Retinal pigment epithelial cell (primary cell): ENCODE measurements at regions not wholly inside any gene's neighbourhood (a gene's known extent, or its start where the extent isn't known, plus 50 kb on each side); places are given as distances from the start of the nearest gene placed in this dataset.

Experiments
- DNase-seq: peaks from one replicate; pipeline ENCODE4 v3.0.0-alpha.2; 2010; ENCODE audit warnings: low read depth
- H3K4me3 ChIP-seq: 2 replicates; pipeline ENCODE4 v1.5.1; 2011; ENCODE audit warnings: mild to moderate bottlenecking, low read length, control low read depth, moderate library complexity
- TF ChIP-seq, protein P1 (sequence below): conservative IDR thresholded peaks from 2 replicates; pipeline ENCODE4 v1.5.1; 2011; ENCODE audit warnings: low read depth, low read length, control low read depth, inconsistent platforms

DNA sequence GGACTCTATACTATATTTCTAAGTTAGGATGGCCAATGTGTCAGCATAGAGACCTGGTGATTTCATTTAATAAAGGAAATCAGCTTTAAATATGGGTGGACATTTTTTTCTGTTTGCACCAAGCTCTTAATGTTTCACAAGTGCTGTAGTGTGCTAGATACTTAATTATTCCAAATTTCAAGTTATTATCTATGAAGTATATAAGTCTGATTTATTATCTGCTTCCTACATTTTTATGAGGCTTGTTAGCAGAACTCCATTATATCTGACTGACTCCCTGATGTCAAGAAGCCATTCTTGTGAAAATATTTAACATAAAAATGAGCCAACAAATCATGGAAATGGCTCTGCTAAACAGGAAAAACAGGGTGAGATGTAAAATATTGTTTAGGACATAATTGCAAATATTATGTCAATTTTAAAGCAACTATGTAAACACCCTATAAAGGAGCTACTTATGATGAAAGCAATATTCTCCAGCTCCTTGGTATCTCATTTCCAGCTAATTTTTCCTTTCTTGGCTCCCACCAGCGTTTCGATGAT lies 1415.2 kb downstream of the GATA3 start:
- no peak for DNase-seq
- TF ChIP-seq, protein P1, sequence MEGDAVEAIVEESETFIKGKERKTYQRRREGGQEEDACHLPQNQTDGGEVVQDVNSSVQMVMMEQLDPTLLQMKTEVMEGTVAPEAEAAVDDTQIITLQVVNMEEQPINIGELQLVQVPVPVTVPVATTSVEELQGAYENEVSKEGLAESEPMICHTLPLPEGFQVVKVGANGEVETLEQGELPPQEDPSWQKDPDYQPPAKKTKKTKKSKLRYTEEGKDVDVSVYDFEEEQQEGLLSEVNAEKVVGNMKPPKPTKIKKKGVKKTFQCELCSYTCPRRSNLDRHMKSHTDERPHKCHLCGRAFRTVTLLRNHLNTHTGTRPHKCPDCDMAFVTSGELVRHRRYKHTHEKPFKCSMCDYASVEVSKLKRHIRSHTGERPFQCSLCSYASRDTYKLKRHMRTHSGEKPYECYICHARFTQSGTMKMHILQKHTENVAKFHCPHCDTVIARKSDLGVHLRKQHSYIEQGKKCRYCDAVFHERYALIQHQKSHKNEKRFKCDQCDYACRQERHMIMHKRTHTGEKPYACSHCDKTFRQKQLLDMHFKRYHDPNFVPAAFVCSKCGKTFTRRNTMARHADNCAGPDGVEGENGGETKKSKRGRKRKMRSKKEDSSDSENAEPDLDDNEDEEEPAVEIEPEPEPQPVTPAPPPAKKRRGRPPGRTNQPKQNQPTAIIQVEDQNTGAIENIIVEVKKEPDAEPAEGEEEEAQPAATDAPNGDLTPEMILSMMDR, result no peak
- H3K4me3 ChIP-seq, result no peak overlapping the region

DNA sequence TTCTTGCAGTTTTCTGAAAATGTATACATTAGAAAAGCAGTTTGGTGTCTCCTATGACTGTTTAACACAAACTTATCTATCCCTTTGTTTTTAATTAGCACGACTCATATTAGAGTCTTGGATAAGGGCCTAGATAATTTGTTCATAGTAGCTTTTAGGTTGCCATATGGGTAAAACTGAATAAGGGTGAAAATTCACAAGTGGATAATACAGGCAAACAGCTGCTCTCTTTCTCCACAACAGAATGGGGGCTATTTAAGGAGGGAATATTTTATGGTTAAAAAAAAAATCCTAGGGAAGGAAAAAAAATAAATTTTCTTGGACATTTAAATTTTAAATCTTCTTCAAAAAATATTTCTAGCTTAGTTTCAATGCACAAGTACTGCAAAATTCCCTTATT lies 1416.1 kb downstream of the GATA3 start:
- no peak overlapping the region for H3K4me3 ChIP-seq
- TF ChIP-seq, protein P1, result no peak
- no peak for DNase-seq

DNA sequence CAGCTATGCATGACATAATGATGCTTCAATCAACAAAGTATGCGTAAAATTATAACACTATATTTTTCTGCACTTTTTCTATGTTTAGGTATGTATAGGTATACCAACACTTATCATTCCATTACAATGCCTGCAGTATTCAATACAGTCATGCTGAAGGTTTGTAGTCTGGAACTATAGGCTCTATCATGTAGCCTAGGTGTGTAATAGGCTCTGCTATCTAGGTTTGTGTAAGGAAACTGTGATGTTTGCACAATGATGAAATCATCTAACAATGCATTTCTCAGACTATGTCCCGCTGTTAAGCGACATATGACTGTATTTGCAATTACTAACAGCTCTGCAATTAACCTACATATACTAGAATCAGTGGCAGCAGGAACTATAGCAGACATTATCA lies 1447.5 kb downstream of the GATA3 start:
- no peak overlapping the region for H3K4me3 ChIP-seq
- TF ChIP-seq, protein P1, result no peak
- DNase-seq, result no peak

DNA sequence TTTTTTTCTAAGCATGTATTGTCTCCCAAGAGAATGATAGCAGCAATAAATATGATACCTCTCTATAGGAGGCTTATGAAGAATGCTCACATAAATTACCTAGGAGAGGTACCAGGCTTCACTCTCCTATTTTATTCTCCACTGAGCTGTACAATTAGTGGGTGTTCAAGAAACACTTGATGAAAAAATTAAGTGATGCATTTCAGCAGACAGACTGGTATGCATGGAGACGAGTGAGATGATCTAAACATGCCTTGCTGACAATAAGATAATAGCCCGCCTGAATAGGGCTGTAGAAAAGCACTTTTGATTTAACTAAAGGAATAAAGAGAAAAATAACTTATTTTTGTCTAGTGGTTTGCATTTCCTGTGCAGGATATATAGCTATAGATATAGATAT lies 1449.7 kb downstream of the GATA3 start:
- H3K4me3 ChIP-seq, result no peak overlapping the region
- TF ChIP-seq, protein P1, result no peak
- DNase-seq, result no peak

DNA sequence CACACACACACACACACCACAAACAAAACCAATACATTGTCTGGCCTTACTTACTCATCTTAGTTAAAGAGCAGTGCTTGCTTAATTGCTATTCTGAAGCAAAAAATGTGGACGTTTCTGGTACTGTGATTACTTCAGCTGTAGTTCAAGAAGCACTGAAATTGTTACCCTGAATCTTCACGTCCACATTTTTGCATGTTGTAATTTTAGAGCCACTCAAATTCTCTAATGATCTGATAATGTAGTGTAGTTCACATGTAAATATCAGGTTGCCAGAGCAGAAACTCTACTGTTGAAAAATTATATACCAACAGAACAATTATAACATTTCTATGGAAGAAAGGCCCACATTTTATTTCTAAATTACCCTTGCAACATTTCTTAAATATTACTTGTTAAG lies 1451.1 kb downstream of the GATA3 start:
- DNase-seq, result no peak
- H3K4me3 ChIP-seq, result no peak overlapping the region

DNA sequence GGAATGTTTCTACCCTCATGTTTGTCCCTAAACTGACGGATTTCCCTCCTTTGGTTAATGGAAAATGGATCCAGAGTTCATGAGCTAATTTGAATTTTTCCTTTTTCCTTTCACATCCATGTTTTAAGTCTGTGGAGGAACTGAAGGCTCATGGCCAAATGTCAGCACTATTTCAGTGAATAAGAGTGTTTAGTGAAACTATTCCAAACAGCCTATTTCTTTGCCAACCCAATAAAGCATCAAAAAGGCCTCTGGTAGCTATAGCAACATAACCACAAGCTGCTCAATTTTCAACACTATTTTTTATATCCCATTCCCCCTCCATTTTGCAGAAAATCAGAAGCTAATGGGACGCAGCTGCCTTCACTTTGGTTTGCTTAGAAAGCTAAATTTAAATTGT lies 1454.1 kb downstream of the GATA3 start:
- TF ChIP-seq, protein P1, result no peak
- no peak for DNase-seq
- no peak overlapping the region for H3K4me3 ChIP-seq

More for the DNA sequence above, 1451.1 kb downstream of the GATA3 start:
- TF ChIP-seq, protein P1, result no peak

DNA sequence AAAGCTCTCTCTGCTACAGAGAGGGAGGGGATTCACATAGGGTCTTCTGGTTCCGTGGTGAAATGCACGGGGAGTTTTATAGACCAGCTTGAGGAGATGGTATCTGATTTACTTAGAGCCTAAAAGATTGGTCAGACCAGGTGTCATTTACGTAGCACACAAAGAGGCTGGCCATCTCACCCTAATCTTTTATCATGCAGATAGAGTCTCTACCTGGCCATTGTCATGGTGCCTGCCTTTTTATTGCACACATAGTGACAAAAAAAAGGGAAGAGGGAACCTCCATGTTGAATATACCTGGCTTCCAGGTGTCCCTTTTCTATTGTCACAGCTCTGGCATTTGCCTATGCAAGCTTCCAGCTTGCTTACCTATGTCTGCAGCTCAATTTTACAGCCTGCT lies 1456.1 kb downstream of the GATA3 start:
- TF ChIP-seq, protein P1, result no peak
- no peak for DNase-seq
- no peak overlapping the region for H3K4me3 ChIP-seq
